ENCODE measurements at regions not wholly inside any gene's neighbourhood (a gene's known extent, or its start where the extent isn't known, plus 50 kb on each side); places are given as distances from the start of the nearest gene placed in this dataset.

DNA sequence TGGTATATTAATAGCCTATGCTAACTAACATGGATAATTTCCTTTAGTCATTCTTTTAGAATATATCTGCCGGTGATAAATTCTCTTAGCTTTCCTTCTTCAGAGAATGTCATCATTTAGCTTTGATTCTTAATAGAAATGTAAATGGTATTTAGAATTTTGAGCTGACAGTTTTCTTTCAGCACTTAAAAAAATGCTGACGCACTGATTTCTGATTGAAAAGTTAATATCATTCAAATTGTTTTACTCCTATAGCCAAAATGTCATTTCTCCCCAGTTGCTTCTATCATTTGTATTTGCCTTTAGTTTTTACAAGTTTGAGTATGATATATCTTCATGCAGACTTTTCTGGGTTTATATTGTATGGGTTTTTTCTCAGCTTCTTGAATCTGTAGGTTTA, 668.0 kb downstream of the LTN1 start:
- H3K27me3 ChIP-seq (ENCODE audit: control insufficient read depth, low read length) = no peaks in the 10 kb centered on the region
- no peaks in the 10 kb centered on the region for H3K9me2 ChIP-seq (replicated peaks; ENCODE audit: control insufficient read depth, low read length)
- no peaks in the 10 kb centered on the region for H4K20me1 ChIP-seq (ENCODE audit: control insufficient read depth, insufficient read depth, low read depth, low read length)
- H3K4me3 ChIP-seq (ENCODE audit: low read length) = no peak overlapping the region
- H3K4me2 ChIP-seq (ENCODE audit: low read length) = no peak overlapping the region
- no peak for TF ChIP-seq EZH2phosphoT487 (IDR thresholded peaks at IDR 0.05; ENCODE audit: borderline replicate concordance, low read length)
- TF ChIP-seq, protein P1, sequence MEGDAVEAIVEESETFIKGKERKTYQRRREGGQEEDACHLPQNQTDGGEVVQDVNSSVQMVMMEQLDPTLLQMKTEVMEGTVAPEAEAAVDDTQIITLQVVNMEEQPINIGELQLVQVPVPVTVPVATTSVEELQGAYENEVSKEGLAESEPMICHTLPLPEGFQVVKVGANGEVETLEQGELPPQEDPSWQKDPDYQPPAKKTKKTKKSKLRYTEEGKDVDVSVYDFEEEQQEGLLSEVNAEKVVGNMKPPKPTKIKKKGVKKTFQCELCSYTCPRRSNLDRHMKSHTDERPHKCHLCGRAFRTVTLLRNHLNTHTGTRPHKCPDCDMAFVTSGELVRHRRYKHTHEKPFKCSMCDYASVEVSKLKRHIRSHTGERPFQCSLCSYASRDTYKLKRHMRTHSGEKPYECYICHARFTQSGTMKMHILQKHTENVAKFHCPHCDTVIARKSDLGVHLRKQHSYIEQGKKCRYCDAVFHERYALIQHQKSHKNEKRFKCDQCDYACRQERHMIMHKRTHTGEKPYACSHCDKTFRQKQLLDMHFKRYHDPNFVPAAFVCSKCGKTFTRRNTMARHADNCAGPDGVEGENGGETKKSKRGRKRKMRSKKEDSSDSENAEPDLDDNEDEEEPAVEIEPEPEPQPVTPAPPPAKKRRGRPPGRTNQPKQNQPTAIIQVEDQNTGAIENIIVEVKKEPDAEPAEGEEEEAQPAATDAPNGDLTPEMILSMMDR (IDR thresholded peaks at IDR 0.05; ENCODE audit: low read depth, low read length, poor library complexity, severe bottlenecking) = no peak
- H3K36me3 ChIP-seq (ENCODE audit: control insufficient read depth, low read length) = no peaks in the 10 kb centered on the region
- no peaks in the 10 kb centered on the region for H3K4me1 ChIP-seq (ENCODE audit: control insufficient read depth, low read length)
- no peak overlapping the region for H3K27ac ChIP-seq (ENCODE audit: low read depth, low read length)
- no peaks in the 10 kb centered on the region for H3K79me2 ChIP-seq (ENCODE audit: control insufficient read depth, low read length)
- no peaks in the 10 kb centered on the region for H3F3A ChIP-seq (ENCODE audit: control insufficient read depth, insufficient read depth)
- H3K9me3 ChIP-seq (ENCODE audit: control insufficient read depth, insufficient read depth, low read length) = no peaks in the 10 kb centered on the region

DNA sequence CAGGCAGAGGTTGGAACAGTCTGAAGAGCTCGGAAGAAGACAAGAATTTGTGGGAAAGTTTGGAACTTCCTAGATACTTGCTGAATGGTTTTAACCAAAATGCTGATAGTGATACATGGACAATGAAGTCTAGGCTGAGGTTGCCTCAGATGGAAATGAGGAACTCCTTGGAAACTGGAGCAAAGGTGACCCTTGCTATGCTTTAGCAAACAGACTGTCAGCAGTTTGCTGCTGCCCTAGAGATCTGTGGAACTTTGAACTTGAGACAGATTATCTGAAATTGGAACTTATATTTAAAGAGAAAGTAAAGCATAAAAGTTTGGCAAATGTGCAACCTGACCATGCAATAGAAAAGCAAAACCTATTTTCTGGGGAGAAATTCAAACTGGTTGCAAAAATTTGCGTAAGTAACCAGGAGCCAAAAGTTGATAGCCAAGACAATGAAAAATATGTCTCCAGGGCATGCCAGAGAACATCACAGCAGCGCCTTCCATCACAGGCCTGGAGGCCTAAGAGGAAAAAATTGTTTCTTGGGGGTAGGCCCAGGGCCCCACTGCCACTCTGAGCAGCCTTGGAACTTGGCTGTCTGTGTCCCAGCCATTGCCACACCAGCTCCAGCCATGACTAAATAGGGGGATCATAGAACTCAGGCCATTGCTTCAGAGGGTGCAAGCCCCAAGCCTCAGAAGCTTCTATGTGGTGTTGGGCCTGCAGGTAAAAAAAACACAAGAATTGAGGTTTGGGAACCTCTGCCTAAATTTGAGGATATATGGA, 675.3 kb downstream of the LTN1 start:
- no peak overlapping the region for H3K27ac ChIP-seq (ENCODE audit: low read depth, low read length)
- no peaks in the 10 kb centered on the region for H3K36me3 ChIP-seq (ENCODE audit: control insufficient read depth, low read length)
- TF ChIP-seq, protein P1 (IDR thresholded peaks at IDR 0.05; ENCODE audit: low read depth, low read length, poor library complexity, severe bottlenecking) = no peak
- no peak for TF ChIP-seq EZH2phosphoT487 (IDR thresholded peaks at IDR 0.05; ENCODE audit: borderline replicate concordance, low read length)
- no peaks in the 10 kb centered on the region for H3K9me3 ChIP-seq (ENCODE audit: control insufficient read depth, insufficient read depth, low read length)
- no peaks in the 10 kb centered on the region for H3K4me1 ChIP-seq (ENCODE audit: control insufficient read depth, low read length)
- no peak overlapping the region for H3K4me3 ChIP-seq (ENCODE audit: low read length)
- no peaks in the 10 kb centered on the region for H3K79me2 ChIP-seq (ENCODE audit: control insufficient read depth, low read length)
- no peaks in the 10 kb centered on the region for H3K9me2 ChIP-seq (replicated peaks; ENCODE audit: control insufficient read depth, low read length)
- no peaks in the 10 kb centered on the region for H3K27me3 ChIP-seq (ENCODE audit: control insufficient read depth, low read length)
- H4K20me1 ChIP-seq (ENCODE audit: control insufficient read depth, insufficient read depth, low read depth, low read length) = no peaks in the 10 kb centered on the region
- no peak overlapping the region for H3K4me2 ChIP-seq (ENCODE audit: low read length)
- H3F3A ChIP-seq (ENCODE audit: control insufficient read depth, insufficient read depth) = no peaks in the 10 kb centered on the region

DNA sequence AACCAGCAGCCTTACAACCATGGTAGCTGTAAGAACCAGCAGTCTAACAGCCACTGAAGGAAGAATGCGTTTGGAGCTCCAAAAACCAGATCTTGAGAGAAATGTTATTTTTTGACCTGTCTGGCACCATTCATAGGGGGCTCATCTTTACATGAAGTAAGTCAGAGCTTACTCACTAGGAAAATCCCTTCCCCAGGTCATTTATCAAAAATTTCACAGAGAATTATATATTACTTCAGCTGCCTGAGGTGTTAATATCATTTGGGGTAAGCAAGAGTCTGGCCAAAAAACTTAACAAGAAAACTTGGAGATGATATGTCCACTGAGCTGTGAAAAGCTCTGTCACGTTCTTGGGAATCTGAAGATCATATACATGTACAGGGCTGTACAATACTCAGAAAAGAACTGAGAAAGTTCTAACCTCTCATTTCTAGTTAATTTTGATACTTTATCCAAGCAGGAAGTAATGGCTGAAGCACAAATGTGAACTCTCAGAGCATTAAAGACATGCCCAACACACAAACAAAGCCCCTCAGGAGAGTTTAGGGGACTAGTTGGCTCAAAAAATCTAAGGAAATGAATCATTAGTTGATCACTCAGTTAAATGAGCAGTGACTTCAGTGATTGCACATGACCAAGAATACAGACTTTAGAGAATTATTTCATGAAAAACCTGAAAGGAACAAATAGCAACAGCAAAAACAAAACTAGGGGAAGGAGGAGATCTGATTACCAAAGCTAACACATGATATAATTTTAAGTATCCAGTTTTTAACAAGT, 681.1 kb downstream of the LTN1 start:
- Histone ChIP-seq H4K20me1 (ENCODE audit: control insufficient read depth, insufficient read depth, low read depth, low read length) (no peaks in the 10 kb centered on the region), H3K36me3 (ENCODE audit: control insufficient read depth, low read length) (no peaks in the 10 kb centered on the region), H3K4me2 (ENCODE audit: low read length) (no peak overlapping the region), H3K9me3 (ENCODE audit: control insufficient read depth, insufficient read depth, low read length) (no peaks in the 10 kb centered on the region), H3K4me3 (ENCODE audit: low read length) (no peak overlapping the region), H3K4me1 (ENCODE audit: control insufficient read depth, low read length) (no peaks in the 10 kb centered on the region), H3K79me2 (ENCODE audit: control insufficient read depth, low read length) (no peaks in the 10 kb centered on the region), H3K27me3 (ENCODE audit: control insufficient read depth, low read length) (no peaks in the 10 kb centered on the region), H3F3A (ENCODE audit: control insufficient read depth, insufficient read depth) (no peaks in the 10 kb centered on the region), H3K27ac (ENCODE audit: low read depth, low read length) (no peak overlapping the region), H3K9me2 (replicated peaks; ENCODE audit: control insufficient read depth, low read length) (no peaks in the 10 kb centered on the region)
- TF ChIP-seq, protein P1 (IDR thresholded peaks at IDR 0.05; ENCODE audit: low read depth, low read length, poor library complexity, severe bottlenecking) = no peak
- TF ChIP-seq EZH2phosphoT487 (IDR thresholded peaks at IDR 0.05; ENCODE audit: borderline replicate concordance, low read length) = no peak
